Gastroesophageal sphincter (tissue), 4 donors: ENCODE measurements at regions not wholly inside any gene's neighbourhood (a gene's known extent, or its start where the extent isn't known, plus 50 kb on each side); places are given as distances from the start of the nearest gene placed in this dataset.

Source experiments
- ATAC-seq: fragments of 150-250 bp; one replicate; pipeline ENCODE4 v1.9.1; 2016; ENCODE audit warnings: mild to moderate bottlenecking, moderate library complexity
- H3K27ac ChIP-seq, 4 donors: fragments of 200-600 bp; sonication (generic) in 3 of 4; 1 replicate in 3 of 4; 2 replicates in 1 of 4; pipeline ENCODE4 v1.5.1; 2016 to 2019
- H3K27me3 ChIP-seq: fragments of 200-600 bp; sonication (generic); one replicate; pipeline ENCODE4 v1.5.1; 2019
- H3K36me3 ChIP-seq, 2 donors: fragments of 200-600 bp; sonication (generic); one replicate each; pipeline ENCODE4 v1.5.1; 2019; ENCODE audit warnings: control low read depth in 1 of 2
- H3K4me1 ChIP-seq, 3 donors: fragments of 200-600 bp; sonication (generic); 1 replicate in 2 of 3; 2 replicates in 1 of 3; pipeline ENCODE4 v1.5.1; 2016 to 2019; ENCODE audit warnings: control low read depth in 2 of 3
- H3K4me3 ChIP-seq, 2 donors: fragments of 200-600 bp; sonication (generic); one replicate each; pipeline ENCODE4 v1.5.1; 2019; ENCODE audit warnings: mild to moderate bottlenecking in 1 of 2, moderate library complexity in 1 of 2
- H3K9me3 ChIP-seq, 3 donors: fragments of 200-600 bp; sonication (generic); one replicate each; pipeline ENCODE4 v1.5.1; 2017 to 2019; ENCODE audit warnings: control low read depth in 2 of 3
- EP300 ChIP-seq: sonication (generic); formaldehyde crosslinking; IDR thresholded peaks from one replicate; pipeline ENCODE4 v1.6.1; 2017; ENCODE audit warnings: antibody characterized with exemption, mild to moderate bottlenecking
- POLR2A ChIP-seq, 2 donors: fragments of 450-650 bp; IDR thresholded peaks; one replicate each; pipeline ENCODE4 v1.6.1; 2017; ENCODE audit warnings: antibody characterized with exemption in 2 of 2, mild to moderate bottlenecking in 2 of 2, moderate library complexity in 1 of 2
- POLR2AphosphoS5 ChIP-seq: sonication (generic); formaldehyde crosslinking; IDR thresholded peaks from one replicate; pipeline ENCODE4 v1.6.1; 2017; ENCODE audit warnings: antibody characterized with exemption
- WGBS, 2 donors: methylation state at CpG; one replicate each; pipeline ENCODE4 v1.1.5; 2018; ENCODE audit warnings: low coverage in 1 of 2; 5-methylcytosine and 5-hydroxymethylcytosine counted together
- TF ChIP-seq, protein P1 (sequence below), 4 experiments: fragments of 200-600 bp in 2 of 4; fragments of 450-650 bp in 2 of 4; sonication (generic) in 1 of 4; IDR thresholded peaks; one replicate each; pipeline ENCODE4 v1.5.1; 2017 to 2019; ENCODE audit warnings: antibody characterized with exemption in 4 of 4, mild to moderate bottlenecking in 2 of 4, moderate library complexity in 2 of 4

DNA sequence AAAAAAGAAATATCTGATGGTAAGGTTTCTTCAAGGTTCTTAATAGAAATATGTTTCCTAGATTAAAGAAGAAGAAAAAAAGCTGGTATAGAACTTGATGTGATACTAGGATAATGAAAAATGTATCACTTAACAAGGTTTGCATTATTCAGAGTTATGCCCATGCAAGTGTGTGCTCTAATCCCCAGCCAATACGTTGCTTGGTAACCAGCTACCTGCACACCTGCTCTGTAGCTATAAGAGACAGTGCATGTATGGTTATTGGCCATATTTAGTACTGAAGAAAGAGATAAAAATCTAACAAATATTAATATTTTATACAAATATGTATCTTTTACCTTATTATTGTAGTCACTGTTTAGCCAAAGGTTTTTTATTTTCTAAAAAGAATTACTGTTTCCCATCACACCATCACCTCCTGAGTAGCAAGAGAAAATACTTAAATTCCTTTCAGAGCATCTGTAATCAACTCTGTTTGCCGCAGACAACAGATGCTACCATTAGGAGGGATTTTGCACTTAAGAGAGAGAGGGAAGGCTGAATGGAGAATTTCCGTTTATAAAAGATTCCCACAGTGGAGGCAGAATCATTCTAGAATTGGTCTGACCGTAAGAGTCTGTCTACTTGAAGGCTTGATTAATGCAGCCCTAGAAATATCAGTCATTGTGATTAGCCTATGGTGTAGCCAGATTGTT, 115.6 kb downstream of the NEDD1 start:
- no peaks in the 10 kb centered on the region for H3K27me3 ChIP-seq
- no peaks in the 10 kb centered on the region for H3K9me3 ChIP-seq
- TF ChIP-seq POLR2AphosphoS5 (no peak), POLR2A (IDR thresholded peaks at IDR 0.05) (no peak), EP300 (no peak)
- TF ChIP-seq, protein P1, sequence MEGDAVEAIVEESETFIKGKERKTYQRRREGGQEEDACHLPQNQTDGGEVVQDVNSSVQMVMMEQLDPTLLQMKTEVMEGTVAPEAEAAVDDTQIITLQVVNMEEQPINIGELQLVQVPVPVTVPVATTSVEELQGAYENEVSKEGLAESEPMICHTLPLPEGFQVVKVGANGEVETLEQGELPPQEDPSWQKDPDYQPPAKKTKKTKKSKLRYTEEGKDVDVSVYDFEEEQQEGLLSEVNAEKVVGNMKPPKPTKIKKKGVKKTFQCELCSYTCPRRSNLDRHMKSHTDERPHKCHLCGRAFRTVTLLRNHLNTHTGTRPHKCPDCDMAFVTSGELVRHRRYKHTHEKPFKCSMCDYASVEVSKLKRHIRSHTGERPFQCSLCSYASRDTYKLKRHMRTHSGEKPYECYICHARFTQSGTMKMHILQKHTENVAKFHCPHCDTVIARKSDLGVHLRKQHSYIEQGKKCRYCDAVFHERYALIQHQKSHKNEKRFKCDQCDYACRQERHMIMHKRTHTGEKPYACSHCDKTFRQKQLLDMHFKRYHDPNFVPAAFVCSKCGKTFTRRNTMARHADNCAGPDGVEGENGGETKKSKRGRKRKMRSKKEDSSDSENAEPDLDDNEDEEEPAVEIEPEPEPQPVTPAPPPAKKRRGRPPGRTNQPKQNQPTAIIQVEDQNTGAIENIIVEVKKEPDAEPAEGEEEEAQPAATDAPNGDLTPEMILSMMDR (IDR thresholded peaks at IDR 0.05): no peak
- H3K4me3 ChIP-seq: no peak overlapping the region
- no peaks in the 10 kb centered on the region for H3K4me1 ChIP-seq
- H3K36me3 ChIP-seq: no peaks in the 10 kb centered on the region
- H3K27ac ChIP-seq: no peak overlapping the region
- no peak for ATAC-seq
- 71 to 94% methylated on average over 4 of the region's 4 CpGs for WGBS, 2 donors

- no peaks in the 10 kb centered on the region for H3K27me3 ChIP-seq
- no peaks in the 10 kb centered on the region for H3K36me3 ChIP-seq
- TF ChIP-seq POLR2AphosphoS5 (no peak), POLR2A (IDR thresholded peaks at IDR 0.05) (no peak), EP300 (no peak)
- TF ChIP-seq, protein P1 (IDR thresholded peaks at IDR 0.05): no peak
- H3K9me3 ChIP-seq: no peaks in the 10 kb centered on the region
- no peak overlapping the region for H3K4me3 ChIP-seq
- ATAC-seq: no peak
- no peaks in the 10 kb centered on the region for H3K4me1 ChIP-seq
- 70 to 81% methylated on average over 2 of the region's 2 CpGs for WGBS, 2 donors
- no peak overlapping the region for H3K27ac ChIP-seq
Observed at GRCh38 chr12:97024393-97024792, 117.3 kb downstream of the NEDD1 start.

DNA sequence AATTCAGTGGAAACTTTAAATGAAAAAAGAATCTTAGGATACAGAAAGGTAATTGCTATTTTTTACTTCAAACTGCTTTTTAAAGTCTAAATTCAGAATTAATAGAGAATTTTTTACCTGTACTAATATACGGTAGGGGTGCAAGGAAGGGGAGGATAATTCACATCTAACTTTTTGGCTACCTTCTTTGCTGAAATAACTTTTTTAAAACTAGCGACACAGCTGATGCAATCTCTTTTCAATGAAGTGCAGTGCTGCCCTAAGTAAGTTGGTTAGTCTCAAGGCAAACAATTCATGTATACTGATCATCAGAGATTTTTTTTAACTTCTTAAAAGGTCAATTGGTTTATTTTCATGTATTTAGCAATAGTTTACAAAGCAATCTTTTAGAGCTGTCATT, 119.8 kb downstream of the NEDD1 start:
- Histone ChIP-seq H3K9me3 (no peaks in the 10 kb centered on the region), H3K36me3 (no peaks in the 10 kb centered on the region), H3K4me1 (no peaks in the 10 kb centered on the region), H3K27ac (no peak overlapping the region), H3K27me3 (no peaks in the 10 kb centered on the region), H3K4me3 (no peak overlapping the region)
- WGBS, 2 donors: 86 to 94% methylated on average over 2 of the region's 2 CpGs
- no peak for ATAC-seq
- TF ChIP-seq POLR2AphosphoS5 (no peak), POLR2A (IDR thresholded peaks at IDR 0.05) (no peak), EP300 (no peak)
- TF ChIP-seq, protein P1 (IDR thresholded peaks at IDR 0.05): no peak

GRCh38 chr12:97027482-97027881, 120.4 kb downstream of the NEDD1 start:
- 56 to 83% methylated on average over 1 of the region's 1 CpG for WGBS, 2 donors
- H3K9me3 ChIP-seq: no peaks in the 10 kb centered on the region
- H3K27me3 ChIP-seq: no peaks in the 10 kb centered on the region
- TF ChIP-seq POLR2A (IDR thresholded peaks at IDR 0.05) (no peak), POLR2AphosphoS5 (no peak), EP300 (no peak)
- TF ChIP-seq, protein P1 (IDR thresholded peaks at IDR 0.05): no peak
- H3K36me3 ChIP-seq: no peaks in the 10 kb centered on the region
- no peaks in the 10 kb centered on the region for H3K4me1 ChIP-seq
- H3K27ac ChIP-seq: no peak overlapping the region
- H3K4me3 ChIP-seq: no peak overlapping the region
- ATAC-seq: no peak

GRCh38 chr12:97038131-97038530, 131.1 kb downstream of the NEDD1 start:
- H3K27me3 ChIP-seq: no peaks in the 10 kb centered on the region
- TF ChIP-seq EP300 (no peak), POLR2A (IDR thresholded peaks at IDR 0.05) (no peak), POLR2AphosphoS5 (no peak)
- TF ChIP-seq, protein P1 (IDR thresholded peaks at IDR 0.05): no peak
- H3K4me3 ChIP-seq: no peak overlapping the region
- H3K9me3 ChIP-seq: no peaks in the 10 kb centered on the region
- 43 to 46% methylated on average over 3 to 5 of the region's 5 CpGs for WGBS, 2 donors
- H3K36me3 ChIP-seq: no peaks in the 10 kb centered on the region
- H3K27ac ChIP-seq: no peak overlapping the region
- no peaks in the 10 kb centered on the region for H3K4me1 ChIP-seq
- ATAC-seq: no peak
